ENCODE measurements at regions not wholly inside any gene's neighbourhood (a gene's known extent, or its start where the extent isn't known, plus 50 kb on each side); places are given as distances from the start of the nearest gene placed in this dataset.

DNA sequence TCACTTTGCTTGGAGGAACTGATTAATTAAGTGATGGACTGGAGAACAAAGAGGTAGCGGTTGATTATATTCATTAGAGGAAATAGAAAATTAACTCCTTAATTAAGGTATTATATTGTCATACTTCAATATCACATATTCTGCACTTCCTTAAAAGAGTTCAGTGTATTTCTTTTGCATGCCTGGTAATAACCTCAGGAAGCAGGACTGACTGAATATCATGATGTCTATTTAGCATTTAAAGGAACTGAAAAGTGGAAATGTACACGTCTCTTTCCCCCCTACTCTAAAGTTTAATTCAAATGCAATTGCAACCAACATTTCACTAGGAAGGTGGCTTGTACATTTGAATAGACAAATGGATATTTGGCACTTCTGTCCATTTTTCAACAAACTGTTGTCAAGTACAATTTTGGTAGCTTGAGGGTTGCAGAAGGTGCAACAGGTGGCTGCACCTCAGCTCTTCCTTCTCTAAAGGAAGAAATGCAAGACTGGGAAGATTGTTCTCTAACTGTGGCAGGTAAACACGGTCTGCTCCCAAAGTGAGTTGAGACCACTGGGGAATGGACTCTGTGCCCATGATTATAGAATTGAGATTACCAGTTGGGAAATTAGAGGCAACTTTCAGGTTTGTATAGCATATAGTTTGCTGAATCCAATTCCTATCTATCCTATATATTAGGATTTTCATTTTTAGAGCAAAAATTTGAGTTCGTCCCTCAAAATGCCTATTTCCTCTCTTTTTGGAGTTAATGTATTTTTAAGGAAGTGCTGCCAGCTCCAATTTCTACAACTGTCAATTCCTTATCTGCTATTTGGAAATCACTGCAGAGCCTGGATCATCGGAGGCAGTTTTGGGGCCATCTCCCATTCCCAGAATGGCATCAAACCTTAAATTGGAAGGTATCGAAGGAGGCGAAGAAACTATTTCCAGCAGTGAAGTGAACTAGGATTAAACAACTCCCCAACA is 98.9 kb upstream of the TAF11L2 start:
- H3K4me1 Mint-ChIP-seq: peaks cover 45% of the 10 kb centered on the region
- POLR2A ChIA-PET: interaction anchor here (0.6 to 1.2 kb wide), 2 partner anchors 115 to 125 kb away, joined by 3 to 13 read pairs; no protein-coding TSS in a partner anchor
- no peaks in the 10 kb centered on the region for H3K36me3 Mint-ChIP-seq (ENCODE audit: low read depth)
- intact Hi-C loops (cut with micrococcal nuclease): loop anchor here (1.0 to 5.0 kb wide), 4 partner anchors 42 to 181 kb away; no protein-coding TSS in a partner anchor
- peaks cover 2% of the 10 kb centered on the region for H3K9me3 Mint-ChIP-seq
- H3K4me3 Mint-ChIP-seq: peak overlapping the region; percentile 44
- CTCF ChIA-PET: interaction anchor here (0.6 kb wide), 1 partner anchor 249 kb away, joined by 3 read pairs; no protein-coding TSS in a partner anchor
- no peak for TF ChIP-seq CTCF (IDR thresholded peaks at IDR 0.05)
- ATAC-seq (ENCODE audit: low read depth) (no peak), DNase-seq (no peak)
- H3K27ac Mint-ChIP-seq: peak overlapping the region; percentile 60
- no peaks in the 10 kb centered on the region for H3K27me3 Mint-ChIP-seq

DNA sequence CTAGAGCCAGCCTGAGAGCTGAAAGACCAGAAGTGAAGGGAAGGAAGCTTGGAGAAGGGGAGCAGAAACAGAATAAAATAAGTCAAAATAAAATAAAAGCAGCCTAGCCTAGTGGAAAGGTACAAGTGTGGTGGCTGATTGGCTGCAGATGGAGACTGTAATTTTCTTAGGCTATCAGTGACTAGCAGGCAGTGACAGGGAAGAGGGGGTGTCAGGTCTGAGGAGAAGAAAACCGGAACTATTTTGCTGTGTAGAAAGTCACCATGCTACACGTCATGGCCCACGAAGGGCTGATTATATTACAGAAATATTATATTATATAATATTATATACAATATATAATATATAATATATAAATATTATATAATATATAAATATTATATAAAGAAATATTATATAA is 98.1 kb upstream of the TAF11L2 start:
- peak overlapping the region; percentile 36 for H3K27ac Mint-ChIP-seq
- ATAC-seq (ENCODE audit: low read depth) (peak; percentile 48), DNase-seq (no peak)
- no peaks in the 10 kb centered on the region for H3K27me3 Mint-ChIP-seq
- CTCF ChIA-PET: interaction anchor here (0.6 kb wide), 1 partner anchor 249 kb away, joined by 3 read pairs; no protein-coding TSS in a partner anchor
- intact Hi-C loops (cut with micrococcal nuclease): loop anchor here (1.0 to 5.0 kb wide), 3 partner anchors 43 to 182 kb away; no protein-coding TSS in a partner anchor
- H3K9me3 Mint-ChIP-seq: peaks cover 2% of the 10 kb centered on the region
- peaks cover 45% of the 10 kb centered on the region for H3K4me1 Mint-ChIP-seq
- H3K4me3 Mint-ChIP-seq: peak overlapping the region; percentile 6
- no peaks in the 10 kb centered on the region for H3K36me3 Mint-ChIP-seq (ENCODE audit: low read depth)
- no peak for TF ChIP-seq CTCF (IDR thresholded peaks at IDR 0.05)
- POLR2A ChIA-PET: no interaction called here

- intact Hi-C loops (cut with micrococcal nuclease): no loop called here
- TF ChIP-seq CTCF (IDR thresholded peaks at IDR 0.05): no peak
- Mint-ChIP-seq H3K27me3 (no peaks in the 10 kb centered on the region), H3K4me1 (peaks cover 45% of the 10 kb centered on the region), H3K4me3 (no peak overlapping the region), H3K27ac (no peak overlapping the region), H3K9me3 (peaks cover 2% of the 10 kb centered on the region), H3K36me3 (ENCODE audit: low read depth) (no peaks in the 10 kb centered on the region)
- ATAC-seq (ENCODE audit: low read depth) (no peak), DNase-seq (no peak)
- POLR2A ChIA-PET: no interaction called here
- CTCF ChIA-PET: no interaction called here
Observed at GRCh38 chr5:17400724-17401469, 97.1 kb upstream of the TAF11L2 start.

- Mint-ChIP-seq H3K36me3 (ENCODE audit: low read depth) (no peaks in the 10 kb centered on the region), H3K27ac (no peak overlapping the region), H3K4me3 (no peak overlapping the region), H3K27me3 (no peaks in the 10 kb centered on the region), H3K9me3 (peaks cover 2% of the 10 kb centered on the region), H3K4me1 (peaks cover 38% of the 10 kb centered on the region)
- ATAC-seq (ENCODE audit: low read depth) (no peak), DNase-seq (no peak)
- TF ChIP-seq CTCF (IDR thresholded peaks at IDR 0.05): no peak
- intact Hi-C loops (cut with micrococcal nuclease): no loop called here
- POLR2A ChIA-PET: no interaction called here
- CTCF ChIA-PET: no interaction called here
Observed at GRCh38 chr5:17401470-17402288, 96.4 kb upstream of the TAF11L2 start.

All from activated B cell treated with CpG ODN at 0.5 μM for 24 hours (primary cell).